ENCODE measurements at regions not wholly inside any gene's neighbourhood (a gene's known extent, or its start where the extent isn't known, plus 50 kb on each side); places are given as distances from the start of the nearest gene placed in this dataset.

GRCh38 chr6:144928847-144929246 is 643.7 kb downstream of the UTRN start:
- Histone ChIP-seq H3K9me3 (ENCODE audit: control insufficient read depth in 1 of 2, insufficient read depth in 1 of 2, low read length in 2 of 2) (no peaks in the 10 kb centered on the region), H3K36me3 (ENCODE audit: insufficient read depth, low read length) (no peaks in the 10 kb centered on the region), H3K27ac (ENCODE audit: low read depth in 1 of 2, low read length in 2 of 2) (no peak overlapping the region), H3K27me3 (ENCODE audit: control insufficient read depth in 1 of 2, insufficient read depth in 2 of 2, low read length in 2 of 2) (peaks cover 0 to 2% of the 10 kb centered on the region in 2 experiments), H3K4me3 (ENCODE audit: low read length) (no peak overlapping the region), H3K4me1 (ENCODE audit: insufficient read depth, low read length) (no peaks in the 10 kb centered on the region)
- H3K27me3 Mint-ChIP-seq, result no peaks in the 10 kb centered on the region
- ATAC-seq (ENCODE audit: poor library complexity), result no peak
- TF ChIP-seq CTCF (IDR thresholded peaks at IDR 0.05), result no peak
- H3K36me3 Mint-ChIP-seq (ENCODE audit: low read depth), result no peaks in the 10 kb centered on the region
- no peak overlapping the region for H3K4me3 Mint-ChIP-seq
- DNase-seq, result no peak
- no peak overlapping the region for H3K27ac Mint-ChIP-seq
- intact Hi-C loops (cut with DNase I, micrococcal nuclease), result no loop called here
- ChIA-PET POLR2A (no interaction called here), CTCF (no interaction called here)
- no peaks in the 10 kb centered on the region for H3K9me3 Mint-ChIP-seq
- H3K4me1 Mint-ChIP-seq (ENCODE audit: low read depth), result no peaks in the 10 kb centered on the region

- H3K4me3 ChIP-seq (ENCODE audit: low read length), result no peak overlapping the region
- no peaks in the 10 kb centered on the region for H3K4me1 Mint-ChIP-seq (ENCODE audit: low read depth)
- no peaks in the 10 kb centered on the region for H3K36me3 ChIP-seq (ENCODE audit: insufficient read depth, low read length)
- no peak overlapping the region for H3K4me3 Mint-ChIP-seq
- peaks cover 0 to 3% of the 10 kb centered on the region in 2 experiments for H3K27me3 ChIP-seq (ENCODE audit: control insufficient read depth in 1 of 2, insufficient read depth in 2 of 2, low read length in 2 of 2)
- H3K27ac Mint-ChIP-seq, result no peak overlapping the region
- no peaks in the 10 kb centered on the region for H3K4me1 ChIP-seq (ENCODE audit: insufficient read depth, low read length)
- DNase-seq (no peak), ATAC-seq (ENCODE audit: poor library complexity) (no peak)
- ChIA-PET CTCF (no interaction called here), POLR2A (no interaction called here)
- peaks cover 0 to 3% of the 10 kb centered on the region in 2 experiments for H3K9me3 ChIP-seq (ENCODE audit: control insufficient read depth in 1 of 2, insufficient read depth in 1 of 2, low read length in 2 of 2)
- no peaks in the 10 kb centered on the region for H3K27me3 Mint-ChIP-seq
- H3K9me3 Mint-ChIP-seq, result no peaks in the 10 kb centered on the region
- TF ChIP-seq CTCF (IDR thresholded peaks at IDR 0.05), result no peak
- H3K27ac ChIP-seq (ENCODE audit: low read depth in 1 of 2, low read length in 2 of 2), result no peak overlapping the region
- intact Hi-C loops (cut with DNase I, micrococcal nuclease), result no loop called here
- H3K36me3 Mint-ChIP-seq (ENCODE audit: low read depth), result no peaks in the 10 kb centered on the region
These were observed 644.1 kb downstream of the UTRN start for GRCh38 chr6:144929262-144929661.

- ATAC-seq (ENCODE audit: poor library complexity), result no peak
- no peak overlapping the region for H3K4me3 Mint-ChIP-seq
- H3K27me3 Mint-ChIP-seq, result no peaks in the 10 kb centered on the region
These were observed 646.3 kb downstream of the UTRN start for GRCh38 chr6:144931172-144932035.

More at GRCh38 chr6:144931172-144932035, 646.3 kb downstream of the UTRN start:
- Mint-ChIP-seq H3K9me3 (no peaks in the 10 kb centered on the region), H3K4me1 (ENCODE audit: low read depth) (no peaks in the 10 kb centered on the region), H3K36me3 (ENCODE audit: low read depth) (no peaks in the 10 kb centered on the region), H3K27ac (no peak overlapping the region)
- CTCF ChIA-PET, result no interaction called here
- Histone ChIP-seq H3K9me3 (ENCODE audit: control insufficient read depth in 1 of 2, insufficient read depth in 1 of 2, low read length in 2 of 2) (peaks cover 0 to 8% of the 10 kb centered on the region in 2 experiments), H3K27ac (ENCODE audit: low read depth in 1 of 2, low read length in 2 of 2) (no peak overlapping the region), H3K4me1 (ENCODE audit: insufficient read depth, low read length) (no peaks in the 10 kb centered on the region), H3K4me3 (ENCODE audit: low read length) (no peak overlapping the region), H3K36me3 (ENCODE audit: insufficient read depth, low read length) (no peaks in the 10 kb centered on the region), H3K27me3 (ENCODE audit: control insufficient read depth in 1 of 2, insufficient read depth in 2 of 2, low read length in 2 of 2) (peaks cover 0 to 3% of the 10 kb centered on the region in 2 experiments)
- TF ChIP-seq CTCF (IDR thresholded peaks at IDR 0.05), result peak; percentile 51
- POLR2A ChIA-PET, result no interaction called here
- intact Hi-C loops (cut with DNase I, micrococcal nuclease), result loop anchor here (1.0 to 2.0 kb wide), 2 partner anchors 346 to 347 kb away; no protein-coding TSS in a partner anchor
- peak in 6 of 14 experiments; percentile 3 to 45 (median 30) for DNase-seq

Measured in CD4-positive, alpha-beta T cell (primary cell).